ENCODE measurements at regions not wholly inside any gene's neighbourhood (a gene's known extent, or its start where the extent isn't known, plus 50 kb on each side); places are given as distances from the start of the nearest gene placed in this dataset.

DNA sequence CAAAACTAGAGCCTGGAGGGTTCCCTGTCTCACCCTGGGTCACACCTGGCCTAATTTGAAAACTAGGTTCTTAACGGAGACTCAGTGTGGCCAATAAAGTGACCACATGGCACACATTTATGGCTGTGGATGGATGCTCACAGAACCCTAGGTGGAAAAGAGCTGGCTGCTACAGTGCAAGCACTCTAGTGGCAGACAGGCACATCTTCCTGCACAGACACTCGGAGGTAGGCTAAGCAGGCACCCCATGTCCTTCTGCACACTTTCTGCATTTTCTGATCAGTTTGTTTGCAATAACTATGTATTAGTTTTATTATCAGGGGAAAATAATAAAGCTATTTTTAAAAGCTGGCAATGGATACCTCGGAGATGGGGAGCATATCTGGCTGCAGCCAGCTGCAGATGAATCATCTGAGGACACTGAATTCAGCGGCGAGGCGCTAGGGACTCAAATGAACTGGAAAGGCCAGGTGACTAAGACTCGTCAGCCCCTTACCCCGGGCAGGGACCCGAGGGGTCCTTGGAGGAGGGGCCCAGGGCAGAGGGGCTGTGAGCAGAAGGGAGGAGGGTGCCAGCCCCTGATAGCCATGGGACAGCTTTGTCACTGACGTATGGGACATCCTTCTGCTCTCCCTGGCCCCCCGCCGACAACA is 96.2 kb downstream of the OLFM1 start:
- no peak for TF ChIP-seq POLR2AphosphoS5 (IDR thresholded peaks at IDR 0.05)
- TF ChIP-seq, protein P1, sequence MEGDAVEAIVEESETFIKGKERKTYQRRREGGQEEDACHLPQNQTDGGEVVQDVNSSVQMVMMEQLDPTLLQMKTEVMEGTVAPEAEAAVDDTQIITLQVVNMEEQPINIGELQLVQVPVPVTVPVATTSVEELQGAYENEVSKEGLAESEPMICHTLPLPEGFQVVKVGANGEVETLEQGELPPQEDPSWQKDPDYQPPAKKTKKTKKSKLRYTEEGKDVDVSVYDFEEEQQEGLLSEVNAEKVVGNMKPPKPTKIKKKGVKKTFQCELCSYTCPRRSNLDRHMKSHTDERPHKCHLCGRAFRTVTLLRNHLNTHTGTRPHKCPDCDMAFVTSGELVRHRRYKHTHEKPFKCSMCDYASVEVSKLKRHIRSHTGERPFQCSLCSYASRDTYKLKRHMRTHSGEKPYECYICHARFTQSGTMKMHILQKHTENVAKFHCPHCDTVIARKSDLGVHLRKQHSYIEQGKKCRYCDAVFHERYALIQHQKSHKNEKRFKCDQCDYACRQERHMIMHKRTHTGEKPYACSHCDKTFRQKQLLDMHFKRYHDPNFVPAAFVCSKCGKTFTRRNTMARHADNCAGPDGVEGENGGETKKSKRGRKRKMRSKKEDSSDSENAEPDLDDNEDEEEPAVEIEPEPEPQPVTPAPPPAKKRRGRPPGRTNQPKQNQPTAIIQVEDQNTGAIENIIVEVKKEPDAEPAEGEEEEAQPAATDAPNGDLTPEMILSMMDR (IDR thresholded peaks at IDR 0.05): no peak

All from stomach (tissue), 4 donors.